H9 (cell line): ENCODE measurements at regions not wholly inside any gene's neighbourhood (a gene's known extent, or its start where the extent isn't known, plus 50 kb on each side); places are given as distances from the start of the nearest gene placed in this dataset.
A peak's percentile ranks its signal among the peaks of the same experiment; 100 is the strongest.

ENCODE experiments used
- DNase-seq: peaks from one replicate; pipeline ENCODE4 v3.0.0-alpha.2; 2017
- H2AFZ ChIP-seq: one replicate; pipeline ENCODE4 v1.6.1; 2013; ENCODE audit warnings: mild to moderate bottlenecking, low read length, control low read depth, moderate library complexity
- H2AK5ac ChIP-seq: 2 replicates; pipeline ENCODE4 v1.6.1; 2013; ENCODE audit warnings: low read length, control low read depth, mixed read lengths; ENCODE audit not compliant: insufficient read length
- H2BK120ac ChIP-seq: one replicate; pipeline ENCODE4 v1.6.1; 2013; ENCODE audit warnings: low read depth, mild to moderate bottlenecking, low read length, control low read depth, inconsistent platforms; ENCODE audit not compliant: poor library complexity, severe bottlenecking
- H2BK12ac ChIP-seq: 2 replicates; pipeline ENCODE4 v1.6.1; 2013; ENCODE audit warnings: low read length, control low read depth, mixed read lengths, low read depth; ENCODE audit not compliant: insufficient read length
- H2BK15ac ChIP-seq: 2 replicates; pipeline ENCODE4 v1.6.1; 2013; ENCODE audit warnings: low read depth, low read length, control low read depth
- H2BK20ac ChIP-seq: one replicate; pipeline ENCODE4 v1.6.1; 2013; ENCODE audit warnings: low read depth, mild to moderate bottlenecking, low read length, control low read depth, inconsistent platforms; ENCODE audit not compliant: poor library complexity, severe bottlenecking
- H2BK5ac ChIP-seq: 2 replicates; pipeline ENCODE4 v1.6.1; 2013; ENCODE audit warnings: low read length, control low read depth, mixed read lengths; ENCODE audit not compliant: insufficient read length
- H3K14ac ChIP-seq: 2 replicates; pipeline ENCODE4 v1.6.1; 2013; ENCODE audit warnings: low read length, control low read depth; ENCODE audit not compliant: insufficient read depth
- H3K18ac ChIP-seq: 2 replicates; pipeline ENCODE4 v1.6.1; 2013; ENCODE audit warnings: low read depth, mild to moderate bottlenecking, mixed read lengths, low read length, control low read depth; ENCODE audit not compliant: insufficient read length
- H3K23ac ChIP-seq: 2 replicates; pipeline ENCODE4 v1.6.1; 2013; ENCODE audit warnings: low read length, control low read depth, mixed read lengths, low read depth; ENCODE audit not compliant: insufficient read length
- H3K23me2 ChIP-seq: 2 replicates; pipeline ENCODE4 v1.6.1; 2013; ENCODE audit warnings: low read depth, mild to moderate bottlenecking, mixed read lengths, low read length, control low read depth; ENCODE audit not compliant: insufficient read length, poor library complexity, severe bottlenecking
- H3K27ac ChIP-seq: 2 replicates; pipeline ENCODE4 v1.5.1; 2013; ENCODE audit warnings: low read length, control low read depth, mixed read lengths, low read depth; ENCODE audit not compliant: insufficient read length
- H3K27me3 ChIP-seq: 2 replicates; pipeline ENCODE4 v1.6.1; 2013; ENCODE audit warnings: low read length, control low read depth, inconsistent platforms; ENCODE audit not compliant: insufficient read depth
- H3K4ac ChIP-seq: 2 replicates; pipeline ENCODE4 v1.6.1; 2013; ENCODE audit warnings: low read depth, mild to moderate bottlenecking, control low read depth, inconsistent platforms, low read length, moderate library complexity
- H3K4me1 ChIP-seq: 2 replicates; pipeline ENCODE4 v1.6.1; 2013; ENCODE audit warnings: low read length, control low read depth, inconsistent platforms; ENCODE audit not compliant: insufficient read depth
- H3K4me2 ChIP-seq: 2 replicates; pipeline ENCODE4 v1.6.1; 2013; ENCODE audit warnings: low read length, control low read depth, mixed read lengths; ENCODE audit not compliant: insufficient read length, insufficient read depth
- H3K56ac ChIP-seq: 2 replicates; pipeline ENCODE4 v1.6.1; 2013; ENCODE audit warnings: low read depth, mild to moderate bottlenecking, mixed read lengths, low read length, control low read depth; ENCODE audit not compliant: insufficient read length
- H3K79me1 ChIP-seq: 2 replicates; pipeline ENCODE4 v1.6.1; 2013; ENCODE audit warnings: low read depth, mild to moderate bottlenecking, moderate library complexity, low read length, control low read depth, inconsistent platforms; ENCODE audit not compliant: insufficient read depth, poor library complexity, severe bottlenecking
- H3K79me2 ChIP-seq: 2 replicates; pipeline ENCODE4 v1.6.1; 2013; ENCODE audit warnings: low read length, control low read depth, inconsistent platforms; ENCODE audit not compliant: insufficient read depth
- H3K9ac ChIP-seq: 2 replicates; pipeline ENCODE4 v1.6.1; 2013; ENCODE audit warnings: low read length, control low read depth, mixed read lengths; ENCODE audit not compliant: insufficient read length; ENCODE audit errors: extremely low read depth
- H3K9me3 ChIP-seq: one replicate; pipeline ENCODE4 v1.6.1; 2013; ENCODE audit warnings: low read depth, low read length, inconsistent platforms; ENCODE audit not compliant: control insufficient read depth
- H3T11ph ChIP-seq: one replicate; pipeline ENCODE4 v1.6.1; 2013; ENCODE audit warnings: mild to moderate bottlenecking, low read length, control low read depth, inconsistent platforms
- H4K20me1 ChIP-seq: one replicate; pipeline ENCODE4 v1.6.1; 2013; ENCODE audit not compliant: control insufficient read depth, insufficient read length, insufficient read depth
- H4K5ac ChIP-seq: 2 replicates; pipeline ENCODE4 v1.6.1; 2013; ENCODE audit warnings: low read depth, mild to moderate bottlenecking, mixed read lengths, low read length, control low read depth; ENCODE audit not compliant: insufficient read length
- H4K8ac ChIP-seq: replicated peaks from 2 replicates; pipeline ENCODE4 v1.6.1; 2013; ENCODE audit warnings: low read length, control low read depth, mixed read lengths, low read depth; ENCODE audit not compliant: insufficient read length
- H4K91ac ChIP-seq: 2 replicates; pipeline ENCODE4 v1.6.1; 2013; ENCODE audit warnings: low read depth, mild to moderate bottlenecking, moderate library complexity, mixed read lengths, low read length, control low read depth; ENCODE audit not compliant: insufficient read length
- H3K27ac Mint-ChIP-seq, 3 experiments: 2 replicates in 2 of 3; 3 replicates in 1 of 3; pipeline ENCODE4 v1.8.0; 2020 to 2021; ENCODE audit warnings: mixed read lengths in 3 of 3, mild to moderate bottlenecking in 1 of 3, moderate library complexity in 1 of 3
- H3K27me3 Mint-ChIP-seq: 2 replicates; pipeline ENCODE4 v1.8.0; 2021; ENCODE audit warnings: low read depth, mild to moderate bottlenecking, moderate library complexity, mixed read lengths
- H3K36me3 Mint-ChIP-seq, 3 experiments: 2 replicates in 2 of 3; 3 replicates in 1 of 3; pipeline ENCODE4 v1.8.0; 2020 to 2021; ENCODE audit warnings: low read depth in 3 of 3, mixed read lengths in 3 of 3; ENCODE audit not compliant: insufficient read depth in 1 of 3
- H3K4me1 Mint-ChIP-seq, 2 experiments: 2 replicates each; pipeline ENCODE4 v1.8.0; 2020; ENCODE audit warnings: mixed read lengths in 2 of 2
- H3K4me3 Mint-ChIP-seq, 2 experiments: 2 replicates in 1 of 2; 3 replicates in 1 of 2; pipeline ENCODE4 v1.8.0; 2020 to 2021; ENCODE audit warnings: mild to moderate bottlenecking in 2 of 2, mixed read lengths in 2 of 2, moderate library complexity in 1 of 2
- H3K9me3 Mint-ChIP-seq, 2 experiments: 2 replicates in 1 of 2; 3 replicates in 1 of 2; pipeline ENCODE4 v1.8.0; 2020; ENCODE audit warnings: mild to moderate bottlenecking in 2 of 2, mixed read lengths in 2 of 2, moderate library complexity in 1 of 2
- WGBS: extraction: QIAGEN DNeasy Blood & Tissue Kit; methylation state at CpG from one replicate; pipeline ENCODE4 v1.1.7; 2013; ENCODE audit warnings: missing lambda C conversion rate, low lambda C conversion rate, mixed read lengths; ENCODE audit not compliant: insufficient read length; ENCODE audit errors: extremely low coverage; 5-methylcytosine and 5-hydroxymethylcytosine counted together
- TF ChIP-seq, protein P1 (sequence below): fragments of 200-600 bp; sonication (generic); conservative IDR thresholded peaks from 3 replicates; pipeline ENCODE4 v1.8.0; 2021; ENCODE audit warnings: antibody characterized with exemption, mild to moderate bottlenecking

DNA sequence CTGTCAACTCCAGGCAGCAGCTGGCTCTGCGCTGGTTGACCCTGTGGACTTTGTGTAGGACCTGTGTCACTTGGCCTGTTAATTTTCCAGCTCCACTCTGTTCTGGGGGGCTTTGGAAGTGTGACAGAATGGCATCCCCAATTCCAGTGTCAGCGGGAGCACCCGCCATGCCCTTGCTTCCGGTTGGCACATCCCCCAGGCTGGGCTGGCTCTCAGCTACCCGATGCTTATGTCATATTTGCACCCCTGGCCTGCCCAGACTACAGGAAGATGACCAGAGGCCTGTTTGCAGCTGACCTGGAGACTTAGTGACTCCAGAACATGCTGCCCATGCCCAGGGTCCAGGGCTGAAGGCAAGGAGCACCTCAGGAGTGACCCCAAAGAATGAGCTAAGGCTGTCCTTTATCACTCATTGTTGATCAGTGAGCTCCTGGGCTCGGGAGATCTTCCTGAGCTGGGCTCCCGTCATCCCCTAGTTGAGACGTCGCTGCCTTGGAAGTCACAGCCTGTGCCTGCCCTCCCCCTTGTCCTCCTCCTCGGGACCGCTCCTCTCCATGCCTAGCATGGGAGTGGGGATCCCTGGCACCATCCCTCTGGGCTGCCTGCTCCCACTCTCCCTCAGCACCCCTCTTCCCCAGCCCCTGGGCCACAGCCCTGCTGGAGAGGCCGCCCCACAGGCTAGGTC lies 163.4 kb upstream of the RTL1 start:
- Histone ChIP-seq H2BK12ac (no peak overlapping the region), H2BK20ac (no peak overlapping the region), H3K27me3 (no peaks in the 10 kb centered on the region), H3K9me3 (no peaks in the 10 kb centered on the region), H3K4me2 (no peak overlapping the region), H3K4ac (no peak overlapping the region), H4K91ac (no peak overlapping the region), H2BK120ac (no peak overlapping the region), H4K20me1 (no peaks in the 10 kb centered on the region), H3K56ac (no peak overlapping the region), H3K14ac (no peak overlapping the region), H2BK15ac (no peak overlapping the region), H3K79me1 (no peaks in the 10 kb centered on the region), H4K8ac (no peak overlapping the region), H3K27ac (no peak overlapping the region), H3K23me2 (no peaks in the 10 kb centered on the region), H3K23ac (no peak overlapping the region), H3K18ac (no peak overlapping the region), H2AFZ (no peak overlapping the region), H3K4me1 (no peaks in the 10 kb centered on the region), H2BK5ac (no peak overlapping the region), H3K79me2 (no peaks in the 10 kb centered on the region), H3K9ac (no peak overlapping the region), H2AK5ac (no peak overlapping the region), H3T11ph (no peak overlapping the region), H4K5ac (no peak overlapping the region)
- peak; percentile 10 for DNase-seq
- Mint-ChIP-seq H3K9me3 (peaks cover 0 to 3% of the 10 kb centered on the region in 2 experiments; a peak in 1 of 5 replicates), H3K4me3 (no peak overlapping the region), H3K27me3 (peaks cover 11% of the 10 kb centered on the region), H3K36me3 (no peaks in the 10 kb centered on the region; a peak in 1 of 7 replicates), H3K27ac (no peak overlapping the region), H3K4me1 (peaks cover 5% of the 10 kb centered on the region in 2 experiments)
- no CpG with 5 or more reads among the region's 12 CpGs for WGBS
- TF ChIP-seq, protein P1, sequence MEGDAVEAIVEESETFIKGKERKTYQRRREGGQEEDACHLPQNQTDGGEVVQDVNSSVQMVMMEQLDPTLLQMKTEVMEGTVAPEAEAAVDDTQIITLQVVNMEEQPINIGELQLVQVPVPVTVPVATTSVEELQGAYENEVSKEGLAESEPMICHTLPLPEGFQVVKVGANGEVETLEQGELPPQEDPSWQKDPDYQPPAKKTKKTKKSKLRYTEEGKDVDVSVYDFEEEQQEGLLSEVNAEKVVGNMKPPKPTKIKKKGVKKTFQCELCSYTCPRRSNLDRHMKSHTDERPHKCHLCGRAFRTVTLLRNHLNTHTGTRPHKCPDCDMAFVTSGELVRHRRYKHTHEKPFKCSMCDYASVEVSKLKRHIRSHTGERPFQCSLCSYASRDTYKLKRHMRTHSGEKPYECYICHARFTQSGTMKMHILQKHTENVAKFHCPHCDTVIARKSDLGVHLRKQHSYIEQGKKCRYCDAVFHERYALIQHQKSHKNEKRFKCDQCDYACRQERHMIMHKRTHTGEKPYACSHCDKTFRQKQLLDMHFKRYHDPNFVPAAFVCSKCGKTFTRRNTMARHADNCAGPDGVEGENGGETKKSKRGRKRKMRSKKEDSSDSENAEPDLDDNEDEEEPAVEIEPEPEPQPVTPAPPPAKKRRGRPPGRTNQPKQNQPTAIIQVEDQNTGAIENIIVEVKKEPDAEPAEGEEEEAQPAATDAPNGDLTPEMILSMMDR: no peak
